ENCODE measurements at regions not wholly inside any gene's neighbourhood (a gene's known extent, or its start where the extent isn't known, plus 50 kb on each side); places are given as distances from the start of the nearest gene placed in this dataset.

GRCh38 chr13:74706801-74707200, 572.6 kb upstream of the KLF12 start:
- no peak for DNase-seq

DNA sequence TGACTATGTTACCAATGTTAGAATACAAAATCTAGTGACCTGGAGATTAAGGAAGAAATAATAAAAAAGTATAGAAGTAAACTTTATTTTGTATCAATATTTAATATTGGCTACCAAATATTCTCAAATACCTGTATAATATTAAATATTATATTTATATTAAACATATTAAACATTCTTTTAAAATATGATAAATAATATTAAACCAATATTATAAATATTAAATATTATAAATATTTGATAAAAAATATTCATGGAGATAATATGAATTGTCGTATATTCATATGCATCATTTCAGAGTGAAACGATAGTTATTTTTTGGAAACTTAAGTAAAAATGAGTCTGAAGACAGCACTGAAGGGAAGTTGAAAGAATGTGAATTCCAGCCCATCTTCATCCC, 571.2 kb upstream of the KLF12 start:
- DNase-seq, result no peak

DNA sequence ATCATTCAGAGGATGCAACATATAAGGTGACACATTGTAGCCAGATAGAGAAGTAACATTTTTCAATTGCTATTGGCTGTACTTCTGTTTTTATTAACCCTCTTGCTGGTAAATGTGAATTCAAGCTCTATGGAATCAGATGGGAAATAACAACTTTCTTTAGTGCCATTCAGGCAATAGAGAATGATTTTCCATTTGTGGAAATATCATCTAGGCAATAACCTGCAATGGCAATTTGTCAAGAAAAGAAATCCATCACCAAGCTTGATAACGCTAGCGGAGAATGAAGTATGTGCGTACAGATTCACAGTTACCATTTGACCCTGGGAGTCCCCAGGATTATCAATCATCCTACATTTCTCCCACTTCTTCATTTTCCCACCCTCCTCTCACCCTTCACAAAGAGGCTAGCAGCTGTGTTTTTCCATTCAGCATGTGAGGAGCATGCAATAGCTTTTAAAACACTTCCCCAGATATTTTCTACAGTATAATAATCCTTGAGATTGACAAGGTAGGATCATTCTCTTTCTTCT, 569.7 kb upstream of the KLF12 start:
- no peak for DNase-seq

GRCh38 chr13:74696148-74696922, 562.1 kb upstream of the KLF12 start:
- DNase-seq, result no peak

DNA sequence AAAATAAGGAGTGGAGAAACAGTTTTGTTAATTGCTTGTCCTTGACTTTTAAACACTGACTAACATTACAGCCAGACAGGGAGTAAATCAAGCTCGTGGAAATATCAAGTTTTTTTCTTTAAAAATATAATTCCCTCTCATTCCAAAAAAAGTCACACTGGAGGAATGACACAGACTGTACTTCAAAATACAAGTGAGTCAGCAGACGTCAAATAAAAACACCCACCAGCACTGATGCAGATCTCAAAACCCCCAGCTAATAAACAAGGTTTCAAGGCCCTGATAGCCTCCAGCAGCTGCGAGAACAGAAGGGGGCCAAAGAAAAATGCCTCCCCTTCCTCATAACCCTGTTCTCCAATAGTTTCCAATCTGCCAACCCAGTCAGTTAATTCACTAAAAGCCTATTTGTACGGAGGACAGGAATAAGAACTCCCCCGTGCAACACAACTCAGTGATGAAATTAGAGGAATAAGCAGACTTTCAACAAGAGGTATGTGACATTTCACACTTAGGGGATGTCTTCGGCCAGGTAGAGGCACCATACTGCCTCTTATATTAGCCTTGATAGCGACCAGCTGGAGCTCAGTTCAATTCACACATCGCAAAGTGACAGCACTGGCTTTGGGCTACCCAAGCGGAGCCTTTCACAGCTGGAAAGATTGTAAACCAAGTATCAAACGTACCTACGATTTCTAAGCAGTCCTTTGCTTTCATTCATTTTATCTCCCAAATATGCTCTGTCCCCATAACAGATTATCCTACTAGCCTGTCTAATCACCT, 561.0 kb upstream of the KLF12 start:
- DNase-seq, result no peak

DNA sequence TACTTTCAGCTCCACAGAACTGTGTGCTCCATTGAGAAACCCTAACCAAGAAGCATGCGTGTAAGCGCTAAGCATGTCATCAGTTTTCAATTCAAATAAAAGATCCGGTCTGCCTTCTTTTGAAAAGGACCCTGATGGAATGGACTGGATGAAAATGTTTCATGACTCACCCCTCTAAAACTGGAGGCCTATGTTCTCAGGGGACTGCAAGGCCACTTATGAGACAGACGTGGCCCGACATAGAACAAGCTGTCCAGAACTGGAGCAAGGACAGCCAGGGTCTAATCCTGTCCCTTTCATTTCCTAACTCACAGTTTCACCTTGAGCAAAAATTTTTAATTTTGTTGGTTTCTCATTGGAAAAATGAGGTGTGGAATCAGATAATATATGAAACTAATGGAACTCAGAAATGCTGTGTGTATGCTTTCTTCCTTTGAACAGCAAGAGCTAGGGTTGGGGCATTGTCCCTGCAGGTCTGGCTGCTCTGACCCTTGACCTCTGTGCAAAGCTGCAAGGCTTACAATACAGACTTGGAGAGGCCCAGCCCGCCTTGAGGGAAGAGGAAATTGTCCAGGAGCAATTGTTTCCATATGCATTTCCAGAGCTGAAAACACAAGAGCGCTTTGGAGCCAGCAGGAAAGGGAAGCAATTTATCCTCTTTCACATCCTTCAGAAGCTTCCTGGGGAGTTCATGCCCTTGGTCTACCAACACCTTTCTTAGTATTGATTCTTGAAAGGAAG, 553.4 kb upstream of the KLF12 start:
- DNase-seq, result no peak

DNA sequence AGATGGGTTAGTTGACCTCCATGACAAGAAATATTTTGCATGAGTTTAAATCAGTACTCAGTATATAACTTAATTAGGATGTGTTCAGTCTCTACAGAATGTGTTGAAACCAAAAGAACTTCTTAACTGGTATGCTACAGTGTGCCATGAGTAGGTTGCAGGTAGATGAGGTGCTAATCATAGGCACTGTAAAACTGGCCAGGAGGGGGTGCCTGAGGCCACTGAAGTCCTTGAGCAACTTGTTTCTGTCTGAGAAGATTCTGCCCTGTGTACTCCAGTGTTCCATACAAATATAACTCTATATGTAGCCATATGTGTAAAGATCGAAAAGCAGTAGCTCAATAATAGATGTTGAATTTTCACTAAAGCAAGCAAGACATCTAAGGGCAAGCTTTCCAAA, 549.2 kb upstream of the KLF12 start:
- no peak for DNase-seq

- no peak for DNase-seq
Observed at GRCh38 chr13:74682746-74683145, 548.5 kb upstream of the KLF12 start.

DNA sequence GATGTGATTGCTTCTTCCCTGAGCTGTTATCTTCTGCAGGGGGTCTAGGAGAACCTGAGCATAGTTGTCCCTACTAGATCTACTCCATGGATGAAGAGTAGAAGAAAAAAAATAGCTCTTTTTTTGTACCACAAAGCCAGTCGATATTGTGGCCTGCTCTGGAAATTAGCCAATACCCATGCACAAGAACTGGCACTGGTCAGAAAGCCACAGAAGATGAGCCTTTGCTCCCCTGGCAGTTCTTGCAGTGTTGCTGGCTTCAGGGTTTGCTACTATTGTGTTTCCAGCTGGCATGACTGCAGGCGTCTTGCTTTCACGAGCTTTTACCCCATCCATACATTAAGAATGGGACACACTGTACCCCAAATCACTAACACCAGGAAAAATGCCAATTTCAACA, 547.7 kb upstream of the KLF12 start:
- DNase-seq, result no peak

DNA sequence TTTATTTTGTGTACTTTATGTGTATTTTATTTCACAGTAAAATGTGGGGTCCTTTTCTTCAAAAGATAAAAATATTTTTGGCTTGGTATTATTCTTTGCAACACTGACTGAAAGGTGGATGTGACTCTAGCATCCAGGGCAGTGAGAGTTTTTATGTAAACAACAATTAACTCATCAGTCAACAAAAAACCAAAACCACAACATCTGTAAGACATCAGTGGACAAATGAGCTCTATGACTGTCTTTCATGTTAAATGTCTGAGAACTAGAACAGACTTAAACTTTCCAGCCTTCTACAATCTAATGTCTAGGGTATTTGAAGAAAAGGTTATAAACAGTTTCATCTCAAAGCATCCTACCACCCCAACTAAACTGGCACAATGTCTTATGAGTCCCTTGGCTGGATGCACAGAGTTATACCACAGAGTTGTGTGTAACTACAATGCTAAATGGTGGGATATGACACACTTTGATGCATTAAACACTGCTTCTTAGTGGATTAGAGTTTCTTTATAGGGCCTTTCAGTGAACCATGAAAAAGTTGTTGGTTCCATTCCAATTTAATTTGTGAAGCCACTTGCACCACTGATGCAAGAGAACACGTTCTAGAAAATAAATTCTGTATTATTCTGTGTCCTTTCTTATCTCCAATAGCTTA, 544.2 kb upstream of the KLF12 start:
- DNase-seq, result no peak

DNA sequence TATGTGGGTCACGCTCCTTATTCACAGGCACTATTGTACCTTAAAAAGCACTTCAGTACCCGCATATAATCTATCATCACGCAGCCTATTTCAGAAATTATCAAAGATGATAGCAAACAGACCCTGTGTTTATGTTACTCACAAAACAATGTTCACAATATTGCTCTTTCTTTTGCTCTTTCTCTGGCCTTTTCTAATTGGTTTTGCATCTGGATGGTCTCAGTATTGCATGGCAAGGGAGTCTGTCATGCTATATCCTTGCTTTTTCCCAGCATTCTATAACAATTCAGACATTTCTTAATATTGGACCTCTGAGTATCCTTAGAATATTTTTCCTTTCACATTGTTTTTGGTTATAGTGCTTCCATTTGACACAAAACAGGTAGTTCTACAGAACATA, 541.8 kb upstream of the KLF12 start:
- no peak for DNase-seq

DNA sequence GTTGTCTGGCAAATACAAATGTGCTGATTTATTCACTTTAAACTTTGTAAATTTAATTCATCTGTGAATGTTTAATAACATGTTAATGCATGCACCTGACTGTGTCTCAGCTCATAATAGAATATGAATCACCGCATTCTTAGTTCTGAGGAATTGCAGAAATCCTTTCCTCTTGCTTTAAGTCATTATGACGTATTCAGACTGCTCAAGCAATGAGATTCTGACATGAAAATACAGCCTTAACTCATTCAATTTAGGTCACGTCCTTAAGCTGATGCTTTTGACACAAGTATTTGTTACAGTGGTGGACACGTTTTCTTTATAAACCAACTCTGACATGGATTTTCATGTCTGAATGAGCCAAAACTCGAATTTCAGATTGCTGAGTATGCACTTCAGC, 541.0 kb upstream of the KLF12 start:
- DNase-seq, result no peak

- DNase-seq, result no peak
Observed at GRCh38 chr13:74674720-74675119, 540.5 kb upstream of the KLF12 start.

- DNase-seq, result no peak
Observed at GRCh38 chr13:74669149-74669548, 534.9 kb upstream of the KLF12 start.

- no peak for DNase-seq
Observed at GRCh38 chr13:74667656-74668203, 533.5 kb upstream of the KLF12 start.

DNA sequence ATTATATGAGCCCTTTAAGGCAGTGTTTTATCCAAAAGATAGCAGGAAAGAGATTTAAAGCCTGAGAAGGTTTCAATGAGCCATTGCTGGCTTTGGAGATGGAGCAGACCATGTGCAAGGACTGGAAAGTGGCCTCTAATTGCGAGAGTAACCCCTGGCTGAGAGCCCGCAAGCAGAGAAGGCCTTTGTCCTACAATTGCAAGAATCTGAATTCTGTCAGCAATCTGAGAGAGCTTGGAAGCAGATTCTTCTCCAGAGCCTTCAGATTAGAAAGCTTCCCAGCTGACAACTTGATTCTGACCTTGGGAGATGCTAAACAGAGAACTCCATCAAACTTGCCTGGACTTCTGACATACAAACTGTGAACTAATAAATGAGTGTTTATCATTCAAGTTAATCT, 528.7 kb upstream of the KLF12 start:
- DNase-seq, result no peak

DNA sequence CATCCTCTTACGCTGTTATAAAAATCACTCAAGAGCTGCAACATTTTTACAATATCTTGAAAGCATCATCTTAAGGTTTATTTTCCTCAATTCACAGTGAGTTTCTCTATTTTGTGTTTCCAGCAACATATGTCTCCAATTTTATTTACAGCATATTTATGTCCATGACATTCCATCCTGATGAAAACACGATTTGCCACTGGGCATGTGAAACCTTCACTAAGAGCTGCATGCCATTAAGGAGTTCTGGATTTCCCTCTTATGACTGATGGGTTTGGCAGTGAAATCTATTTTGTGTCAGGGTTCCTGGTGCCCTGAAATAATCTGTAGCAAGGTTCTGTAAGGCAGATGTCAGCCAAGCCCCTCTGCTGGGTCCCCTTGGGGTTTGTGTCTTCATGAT, 527.6 kb upstream of the KLF12 start:
- no peak for DNase-seq

DNA sequence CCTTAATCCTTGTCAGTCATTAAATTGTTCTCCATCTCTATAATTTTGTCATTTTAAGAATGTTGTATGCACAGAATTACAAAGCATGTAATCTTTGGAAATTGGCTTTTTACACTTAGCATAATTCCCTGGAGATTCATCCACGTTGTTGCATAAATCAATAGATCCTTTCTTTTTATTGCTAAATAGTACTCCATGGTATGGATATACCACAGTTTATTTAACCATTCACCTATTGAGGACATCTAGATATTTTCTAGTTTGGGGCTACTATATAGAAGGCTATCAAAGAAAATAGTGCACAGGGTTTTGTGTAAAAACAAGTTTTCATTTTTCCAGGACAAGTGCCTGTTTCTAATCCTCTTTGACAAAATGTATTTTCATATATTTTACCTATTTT, 523.6 kb upstream of the KLF12 start:
- DNase-seq, result no peak

DNA sequence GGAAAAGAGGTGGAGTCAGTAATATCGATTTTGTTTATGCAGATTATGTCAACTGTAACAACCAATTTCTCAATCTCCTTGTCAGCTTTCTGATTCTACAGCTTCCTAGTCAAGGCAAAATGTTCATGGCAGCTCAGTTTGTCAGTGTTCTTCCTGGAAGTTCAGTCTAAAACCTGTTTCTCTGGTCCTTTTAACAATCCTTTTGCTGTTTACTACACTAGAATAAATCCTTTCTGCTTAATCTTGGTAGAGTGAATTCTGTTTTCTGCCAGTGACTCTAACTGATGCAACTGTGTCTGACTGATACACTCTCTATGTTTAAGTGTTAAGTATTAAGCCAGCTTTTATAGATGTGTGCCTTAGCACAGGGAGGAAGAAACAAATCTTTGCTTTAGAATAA, 516.9 kb upstream of the KLF12 start:
- no peak for DNase-seq

DNA sequence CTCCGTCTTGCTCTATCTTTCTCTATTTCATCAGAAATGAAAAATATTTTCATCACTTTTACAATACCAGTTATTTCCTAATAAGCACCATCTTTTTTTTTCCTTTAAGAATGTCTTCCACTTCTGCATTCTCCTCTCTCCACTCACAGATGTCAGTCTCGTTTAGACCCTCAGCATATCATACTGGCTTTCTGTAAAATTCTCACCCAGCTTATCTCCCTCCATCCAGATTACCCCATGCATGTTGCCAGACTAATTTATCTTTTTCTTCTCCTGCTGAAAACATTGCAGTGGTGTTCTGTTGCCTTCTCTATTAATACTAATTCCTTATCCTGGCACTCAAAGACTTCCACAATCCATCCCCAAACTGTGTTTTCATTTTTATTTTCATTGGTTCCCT, 513.8 kb upstream of the KLF12 start:
- DNase-seq, result no peak

DNA sequence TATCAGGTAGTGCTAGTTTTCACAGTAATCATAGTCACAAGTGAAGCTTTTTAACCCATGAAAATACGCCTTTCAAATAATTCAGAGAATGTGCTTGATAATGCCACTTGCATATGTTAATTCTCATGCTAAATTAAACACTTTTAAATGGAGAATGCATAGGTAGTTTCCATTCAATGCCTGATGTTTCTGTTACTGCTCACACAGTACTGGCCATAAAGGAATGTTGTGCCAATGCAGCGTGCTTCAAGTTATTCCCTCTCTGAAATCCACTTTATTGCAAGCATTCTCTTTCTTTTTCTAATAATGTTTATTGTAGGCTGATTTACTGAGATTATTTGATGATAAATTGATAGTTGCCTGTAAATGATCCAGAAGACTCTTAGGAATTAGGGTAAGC, 513.0 kb upstream of the KLF12 start:
- DNase-seq, result no peak

GRCh38 chr13:74646091-74646490, 511.9 kb upstream of the KLF12 start:
- no peak for DNase-seq

DNA sequence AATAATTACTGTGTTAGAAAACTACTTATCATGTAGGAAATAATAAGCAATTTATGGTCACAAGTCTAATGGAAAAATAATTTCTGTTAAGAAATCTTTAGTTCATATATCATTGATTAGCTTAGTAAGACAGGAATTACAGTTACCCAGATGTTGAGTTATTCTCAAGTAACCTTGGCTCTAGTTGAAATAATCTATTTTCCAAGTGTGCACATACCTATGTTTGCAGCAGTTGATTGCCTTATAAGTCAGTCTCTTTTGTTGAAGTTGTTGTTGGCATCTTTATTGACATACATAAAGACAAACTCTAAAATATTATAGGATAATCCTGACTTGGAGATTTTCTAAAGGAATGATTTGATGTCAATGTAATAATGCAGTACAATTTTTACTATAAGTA, 511.4 kb upstream of the KLF12 start:
- no peak for DNase-seq

Data from 8988T (cell line).